BJ (cell line): ENCODE measurements at regions not wholly inside any gene's neighbourhood (a gene's known extent, or its start where the extent isn't known, plus 50 kb on each side); places are given as distances from the start of the nearest gene placed in this dataset.
"Not testable (repeated sequence)": the region's sequence is repeated elsewhere in the genome, so short reads cannot be mapped to it uniquely, and the experiment has no call there.

Source experiments
- CTCF ChIA-PET: fragments of 350-600 bp; formaldehyde crosslinking; extraction: SDS; loops from one replicate; lab custom pipeline; 2021; ENCODE audit warnings: antibody characterized with exemption, inconsistent platforms; lab: Yijun Ruan, JAX
- POLR2A ChIA-PET: fragments of 300-600 bp; sonication (Branson Sonifier 250); formaldehyde crosslinking; extraction: SDS; loops from one replicate; lab custom pipeline; 2021; ENCODE audit warnings: antibody characterized with exemption; lab: Charles Lee
- DNase-seq: peaks from one replicate; pipeline ENCODE4 v3.0.0-alpha.2; 2011; ENCODE audit warnings: low read depth
- H3K27me3 ChIP-seq: 2 replicates; pipeline ENCODE4 v1.6.0; 2011; ENCODE audit warnings: low read length; ENCODE audit not compliant: control insufficient read depth, insufficient read depth
- H3K36me3 ChIP-seq: 2 replicates; pipeline ENCODE4 v1.5.1; 2011; ENCODE audit warnings: low read length; ENCODE audit not compliant: control insufficient read depth, insufficient read depth
- H3K4me3 ChIP-seq: 2 replicates; pipeline ENCODE4 v1.5.1; 2011; ENCODE audit warnings: low read depth, mild to moderate bottlenecking, control low read depth, low read length
- CTCF ChIP-seq: IDR thresholded peaks from 2 replicates; pipeline ENCODE4 v1.5.1; 2011; ENCODE audit warnings: low read depth, mild to moderate bottlenecking, control low read depth, inconsistent platforms, low read length, moderate library complexity; ENCODE audit not compliant: insufficient read depth

- no peaks in the 10 kb centered on the region for H3K36me3 ChIP-seq
- no peak for TF ChIP-seq CTCF
- H3K4me3 ChIP-seq = no peak overlapping the region
- ChIA-PET CTCF (no interaction called here), POLR2A (no interaction called here)
- no peak for DNase-seq
- H3K27me3 ChIP-seq = no peaks in the 10 kb centered on the region
Observed at GRCh38 chr4:11650801-11651596, 222.3 kb upstream of the HS3ST1 start.

- CTCF ChIA-PET = interaction anchor here (0.6 kb wide), 3 partner anchors 40 to 110 kb away, joined by 3 to 5 read pairs (median 4); no protein-coding TSS in a partner anchor
- Histone ChIP-seq H3K27me3 (no peaks in the 10 kb centered on the region), H3K4me3 (no peak overlapping the region), H3K36me3 (no peaks in the 10 kb centered on the region)
- POLR2A ChIA-PET = no interaction called here
- no peak for TF ChIP-seq CTCF
- DNase-seq = no peak
Observed at GRCh38 chr4:11647433-11647832, 218.7 kb upstream of the HS3ST1 start.

GRCh38 chr4:11643081-11643480 is 214.4 kb upstream of the HS3ST1 start:
- H3K27me3 ChIP-seq, H3K4me3 ChIP-seq, H3K36me3 ChIP-seq, DNase-seq, CTCF ChIA-PET, POLR2A ChIA-PET: not testable (repeated sequence)

GRCh38 chr4:11640584-11640983 is 211.9 kb upstream of the HS3ST1 start:
- no peak for TF ChIP-seq CTCF
- DNase-seq = no peak
- Histone ChIP-seq H3K4me3 (no peak overlapping the region), H3K36me3 (no peaks in the 10 kb centered on the region), H3K27me3 (no peaks in the 10 kb centered on the region)
- POLR2A ChIA-PET = no interaction called here
- CTCF ChIA-PET = no interaction called here

GRCh38 chr4:11636551-11636950 is 207.9 kb upstream of the HS3ST1 start:
- CTCF ChIA-PET = no interaction called here
- POLR2A ChIA-PET = no interaction called here
- H3K36me3 ChIP-seq = no peaks in the 10 kb centered on the region
- no peak for TF ChIP-seq CTCF
- no peaks in the 10 kb centered on the region for H3K27me3 ChIP-seq
- DNase-seq = no peak
- H3K4me3 ChIP-seq = no peak overlapping the region

- no peak for TF ChIP-seq CTCF
Observed at GRCh38 chr4:11636031-11636430, 207.3 kb upstream of the HS3ST1 start.

More at GRCh38 chr4:11636031-11636430, 207.3 kb upstream of the HS3ST1 start:
- CTCF ChIA-PET = no interaction called here
- DNase-seq = no peak
- Histone ChIP-seq H3K27me3 (no peaks in the 10 kb centered on the region), H3K4me3 (no peak overlapping the region), H3K36me3 (no peaks in the 10 kb centered on the region)
- POLR2A ChIA-PET = no interaction called here
